GM23338 (cell line): ENCODE measurements at regions not wholly inside any gene's neighbourhood (a gene's known extent, or its start where the extent isn't known, plus 50 kb on each side); places are given as distances from the start of the nearest gene placed in this dataset.

Experiments used
- CREB1 ChIP-seq: fragments of 250-450 bp; sonication (Bioruptor Pico); IDR thresholded peaks from 2 replicates; pipeline ENCODE4 v1.5.0; 2020; ENCODE audit warnings: low read depth, mild to moderate bottlenecking, moderate library complexity
- EZH2 ChIP-seq: fragments of 200-600 bp; sonication (generic); IDR thresholded peaks from one replicate; pipeline ENCODE4 v1.8.0; 2017; ENCODE audit warnings: antibody characterized with exemption, mild to moderate bottlenecking, low read depth; ENCODE audit not compliant: unreplicated experiment
- EZH2phosphoT487 ChIP-seq: fragments of 200-600 bp; sonication (generic); IDR thresholded peaks from one replicate; pipeline ENCODE4 v1.8.1; 2018; ENCODE audit warnings: antibody characterized with exemption; ENCODE audit not compliant: unreplicated experiment
- POLR2AphosphoS5 ChIP-seq: IDR thresholded peaks from 2 replicates; pipeline ENCODE4 v1.6.1; 2016; ENCODE audit warnings: antibody characterized with exemption, low read depth
- STAT1 ChIP-seq: IDR thresholded peaks from one replicate; pipeline ENCODE4 v1.6.1; 2016; ENCODE audit warnings: antibody characterized with exemption; ENCODE audit not compliant: unreplicated experiment
- ZNF114 ChIP-seq: fragments of 250-450 bp; sonication (Bioruptor Pico); IDR thresholded peaks from 2 replicates; pipeline ENCODE4 v1.5.0; 2020; ENCODE audit warnings: mild to moderate bottlenecking, moderate library complexity
- ZNF331 ChIP-seq: fragments of 250-450 bp; sonication (Bioruptor Pico); IDR thresholded peaks from 2 replicates; pipeline ENCODE4 v1.5.0; 2020; ENCODE audit warnings: low read depth, mild to moderate bottlenecking, moderate library complexity
- TF ChIP-seq, protein P1 (sequence below), 2 experiments: fragments of 200-600 bp in 1 of 2; sonication (generic) in 1 of 2; conservative IDR thresholded peaks; 2 replicates each; pipeline versions ENCODE4 v1.5.1 to v1.6.1; 2016 to 2017; ENCODE audit warnings: antibody characterized with exemption in 2 of 2, low read depth in 2 of 2, mild to moderate bottlenecking in 2 of 2, moderate library complexity in 1 of 2
- TF ChIP-seq, protein P2 (sequence below): IDR thresholded peaks from 2 replicates; pipeline ENCODE4 v1.6.1; 2016; ENCODE audit warnings: antibody characterized with exemption
- TF ChIP-seq, protein P3 (sequence below): IDR thresholded peaks from one replicate; pipeline ENCODE4 v1.6.1; 2018; ENCODE audit warnings: antibody characterized with exemption; ENCODE audit not compliant: unreplicated experiment

DNA sequence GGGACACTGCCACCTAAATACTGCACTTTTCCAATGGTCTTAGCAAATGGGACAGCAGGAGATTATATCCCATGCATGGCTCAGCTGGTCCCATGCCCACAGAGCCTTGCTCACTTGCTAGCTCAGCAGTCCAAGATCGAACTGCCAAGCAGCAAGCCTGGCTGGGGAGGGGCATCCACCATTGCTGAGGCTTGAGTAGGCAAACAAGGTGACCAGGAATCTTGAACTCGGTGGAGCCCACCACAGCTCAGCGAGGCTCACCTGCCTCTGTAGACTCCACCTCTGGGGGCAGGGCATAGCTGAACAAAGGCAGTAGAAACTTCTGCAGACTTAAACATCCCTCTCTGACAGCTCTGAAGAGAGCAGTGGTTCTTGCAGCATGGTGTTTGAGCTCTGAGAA, 370.8 kb upstream of the MGAT4C start:
- TF ChIP-seq, protein P1, sequence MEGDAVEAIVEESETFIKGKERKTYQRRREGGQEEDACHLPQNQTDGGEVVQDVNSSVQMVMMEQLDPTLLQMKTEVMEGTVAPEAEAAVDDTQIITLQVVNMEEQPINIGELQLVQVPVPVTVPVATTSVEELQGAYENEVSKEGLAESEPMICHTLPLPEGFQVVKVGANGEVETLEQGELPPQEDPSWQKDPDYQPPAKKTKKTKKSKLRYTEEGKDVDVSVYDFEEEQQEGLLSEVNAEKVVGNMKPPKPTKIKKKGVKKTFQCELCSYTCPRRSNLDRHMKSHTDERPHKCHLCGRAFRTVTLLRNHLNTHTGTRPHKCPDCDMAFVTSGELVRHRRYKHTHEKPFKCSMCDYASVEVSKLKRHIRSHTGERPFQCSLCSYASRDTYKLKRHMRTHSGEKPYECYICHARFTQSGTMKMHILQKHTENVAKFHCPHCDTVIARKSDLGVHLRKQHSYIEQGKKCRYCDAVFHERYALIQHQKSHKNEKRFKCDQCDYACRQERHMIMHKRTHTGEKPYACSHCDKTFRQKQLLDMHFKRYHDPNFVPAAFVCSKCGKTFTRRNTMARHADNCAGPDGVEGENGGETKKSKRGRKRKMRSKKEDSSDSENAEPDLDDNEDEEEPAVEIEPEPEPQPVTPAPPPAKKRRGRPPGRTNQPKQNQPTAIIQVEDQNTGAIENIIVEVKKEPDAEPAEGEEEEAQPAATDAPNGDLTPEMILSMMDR (conservative IDR thresholded peaks at IDR 0.05; ENCODE audit: low read depth in 2 of 2): no peak
- TF ChIP-seq EZH2 (no peak), POLR2AphosphoS5 (no peak), EZH2phosphoT487 (no peak), ZNF114 (no peak), CREB1 (CRISPR knock-in tag) (no peak), STAT1 (no peak), ZNF331 (CRISPR knock-in tag) (no peak)
- TF ChIP-seq, protein P2, sequence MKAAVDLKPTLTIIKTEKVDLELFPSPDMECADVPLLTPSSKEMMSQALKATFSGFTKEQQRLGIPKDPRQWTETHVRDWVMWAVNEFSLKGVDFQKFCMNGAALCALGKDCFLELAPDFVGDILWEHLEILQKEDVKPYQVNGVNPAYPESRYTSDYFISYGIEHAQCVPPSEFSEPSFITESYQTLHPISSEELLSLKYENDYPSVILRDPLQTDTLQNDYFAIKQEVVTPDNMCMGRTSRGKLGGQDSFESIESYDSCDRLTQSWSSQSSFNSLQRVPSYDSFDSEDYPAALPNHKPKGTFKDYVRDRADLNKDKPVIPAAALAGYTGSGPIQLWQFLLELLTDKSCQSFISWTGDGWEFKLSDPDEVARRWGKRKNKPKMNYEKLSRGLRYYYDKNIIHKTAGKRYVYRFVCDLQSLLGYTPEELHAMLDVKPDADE: no peak
- TF ChIP-seq, protein P3, sequence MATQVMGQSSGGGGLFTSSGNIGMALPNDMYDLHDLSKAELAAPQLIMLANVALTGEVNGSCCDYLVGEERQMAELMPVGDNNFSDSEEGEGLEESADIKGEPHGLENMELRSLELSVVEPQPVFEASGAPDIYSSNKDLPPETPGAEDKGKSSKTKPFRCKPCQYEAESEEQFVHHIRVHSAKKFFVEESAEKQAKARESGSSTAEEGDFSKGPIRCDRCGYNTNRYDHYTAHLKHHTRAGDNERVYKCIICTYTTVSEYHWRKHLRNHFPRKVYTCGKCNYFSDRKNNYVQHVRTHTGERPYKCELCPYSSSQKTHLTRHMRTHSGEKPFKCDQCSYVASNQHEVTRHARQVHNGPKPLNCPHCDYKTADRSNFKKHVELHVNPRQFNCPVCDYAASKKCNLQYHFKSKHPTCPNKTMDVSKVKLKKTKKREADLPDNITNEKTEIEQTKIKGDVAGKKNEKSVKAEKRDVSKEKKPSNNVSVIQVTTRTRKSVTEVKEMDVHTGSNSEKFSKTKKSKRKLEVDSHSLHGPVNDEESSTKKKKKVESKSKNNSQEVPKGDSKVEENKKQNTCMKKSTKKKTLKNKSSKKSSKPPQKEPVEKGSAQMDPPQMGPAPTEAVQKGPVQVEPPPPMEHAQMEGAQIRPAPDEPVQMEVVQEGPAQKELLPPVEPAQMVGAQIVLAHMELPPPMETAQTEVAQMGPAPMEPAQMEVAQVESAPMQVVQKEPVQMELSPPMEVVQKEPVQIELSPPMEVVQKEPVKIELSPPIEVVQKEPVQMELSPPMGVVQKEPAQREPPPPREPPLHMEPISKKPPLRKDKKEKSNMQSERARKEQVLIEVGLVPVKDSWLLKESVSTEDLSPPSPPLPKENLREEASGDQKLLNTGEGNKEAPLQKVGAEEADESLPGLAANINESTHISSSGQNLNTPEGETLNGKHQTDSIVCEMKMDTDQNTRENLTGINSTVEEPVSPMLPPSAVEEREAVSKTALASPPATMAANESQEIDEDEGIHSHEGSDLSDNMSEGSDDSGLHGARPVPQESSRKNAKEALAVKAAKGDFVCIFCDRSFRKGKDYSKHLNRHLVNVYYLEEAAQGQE: no peak
